VCaP (cell line): ENCODE measurements at regions not wholly inside any gene's neighbourhood (a gene's known extent, or its start where the extent isn't known, plus 50 kb on each side); places are given as distances from the start of the nearest gene placed in this dataset.
A peak's percentile ranks its signal among the peaks of the same experiment; 100 is the strongest.

Experiments used
- H3K27ac ChIP-seq: fragments of 450-650 bp; 2 replicates; pipeline ENCODE4 v1.5.1; 2017
- CTCF ChIP-seq: fragments of 450-650 bp; conservative IDR thresholded peaks from 2 replicates; pipeline ENCODE4 v1.5.1; 2017; ENCODE audit warnings: mild to moderate bottlenecking, moderate library complexity

- TF ChIP-seq CTCF, result no peak
- no peak overlapping the region for H3K27ac ChIP-seq
Observed at GRCh38 chr18:53784253-53784652, 440.2 kb downstream of the MBD2 start.

GRCh38 chr18:53780666-53781065, 443.8 kb downstream of the MBD2 start:
- no peak for TF ChIP-seq CTCF
- H3K27ac ChIP-seq, result no peak overlapping the region

GRCh38 chr18:53772293-53772692, 452.2 kb downstream of the MBD2 start:
- H3K27ac ChIP-seq, result peak overlapping the region; percentile 66
- no peak for TF ChIP-seq CTCF

- no peak for TF ChIP-seq CTCF
- peak overlapping the region; percentile 66 for H3K27ac ChIP-seq
Observed at GRCh38 chr18:53771664-53772063, 452.8 kb downstream of the MBD2 start.

GRCh38 chr18:53765211-53765610, 459.3 kb downstream of the MBD2 start:
- H3K27ac ChIP-seq, result no peak overlapping the region
- no peak for TF ChIP-seq CTCF

- TF ChIP-seq CTCF, result no peak
- no peak overlapping the region for H3K27ac ChIP-seq
Observed at GRCh38 chr18:53764086-53764485, 460.4 kb downstream of the MBD2 start.

- H3K27ac ChIP-seq, result no peak overlapping the region
- TF ChIP-seq CTCF, result no peak
Observed at GRCh38 chr18:53757328-53757727, 467.1 kb downstream of the MBD2 start.

GRCh38 chr18:53756610-53756972, 467.9 kb downstream of the MBD2 start:
- no peak overlapping the region for H3K27ac ChIP-seq
- no peak for TF ChIP-seq CTCF
